HG02884 (cell line): ENCODE measurements at regions not wholly inside any gene's neighbourhood (a gene's known extent, or its start where the extent isn't known, plus 50 kb on each side); places are given as distances from the start of the nearest gene placed in this dataset.

Source experiments
- ATAC-seq: cut with Tn5 transposase; IDR thresholded peaks from one replicate; pipeline ENCODE4 v1.9.1; 2021; ENCODE audit warnings: mild to moderate bottlenecking, moderate library complexity; ENCODE audit not compliant: unreplicated experiment

DNA sequence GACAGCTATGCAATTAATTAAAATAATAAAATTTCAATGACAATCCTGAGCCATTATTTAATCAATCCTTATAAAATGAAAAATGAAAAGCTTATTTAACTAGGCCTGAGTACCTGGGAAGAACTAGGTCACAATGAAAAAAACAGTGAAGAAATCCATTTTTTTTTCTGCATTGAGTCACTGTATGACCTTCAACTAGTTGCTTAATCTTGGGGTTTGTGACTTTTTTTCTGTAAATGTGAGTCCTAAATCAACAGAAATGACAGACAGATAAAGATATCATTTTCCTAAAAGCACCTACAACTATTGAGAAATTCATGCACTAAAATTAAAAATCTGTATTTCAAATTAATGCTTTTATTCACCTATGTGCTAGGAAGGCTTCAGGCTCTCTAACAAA lies 96.8 kb downstream of the TMEM26 start:
- no peak for ATAC-seq

DNA sequence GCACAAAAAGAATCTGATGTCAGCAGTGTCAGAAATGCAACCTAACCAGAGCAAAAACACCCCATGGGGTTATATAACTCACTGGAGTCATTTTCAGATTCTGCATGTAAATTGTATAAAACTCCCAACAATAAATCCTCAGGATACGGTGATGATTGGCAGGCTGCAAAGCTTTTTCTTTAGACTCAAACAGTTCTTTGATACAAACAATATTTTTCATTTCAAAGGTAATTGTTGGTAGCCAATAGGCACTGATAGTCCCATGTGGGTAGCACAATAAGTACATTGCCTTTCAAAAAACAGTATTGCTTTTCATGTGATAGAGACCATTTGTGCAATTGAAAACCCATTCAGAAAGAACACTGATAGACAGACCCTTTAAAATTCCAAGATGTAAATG lies 98.0 kb downstream of the TMEM26 start:
- ATAC-seq, result no peak

DNA sequence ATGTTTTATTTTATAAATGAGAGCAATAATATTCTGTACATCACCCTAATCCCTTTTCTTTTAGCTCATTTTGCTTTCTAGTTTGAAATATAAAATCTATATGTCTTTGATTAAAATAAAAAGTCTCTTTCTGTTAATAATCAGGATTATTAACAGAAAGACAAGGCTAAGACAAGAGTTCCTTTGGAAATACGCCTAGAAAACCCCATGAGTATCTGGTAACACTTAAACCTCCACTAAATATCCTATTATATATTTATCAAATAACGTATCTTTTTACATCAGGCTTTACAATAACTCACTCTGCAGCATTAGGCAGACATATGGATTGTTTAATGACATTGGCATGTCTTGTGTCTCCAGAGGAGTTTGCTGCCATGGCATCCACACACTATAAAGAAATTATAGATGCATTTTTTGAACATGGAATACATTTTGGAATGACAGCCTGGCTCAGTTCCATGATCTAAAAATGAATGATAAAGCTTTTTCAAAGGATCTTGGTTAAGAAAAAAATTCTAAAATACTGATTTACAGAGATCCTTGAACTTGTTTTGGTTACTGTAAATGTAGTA lies 98.7 kb downstream of the TMEM26 start:
- no peak for ATAC-seq

DNA sequence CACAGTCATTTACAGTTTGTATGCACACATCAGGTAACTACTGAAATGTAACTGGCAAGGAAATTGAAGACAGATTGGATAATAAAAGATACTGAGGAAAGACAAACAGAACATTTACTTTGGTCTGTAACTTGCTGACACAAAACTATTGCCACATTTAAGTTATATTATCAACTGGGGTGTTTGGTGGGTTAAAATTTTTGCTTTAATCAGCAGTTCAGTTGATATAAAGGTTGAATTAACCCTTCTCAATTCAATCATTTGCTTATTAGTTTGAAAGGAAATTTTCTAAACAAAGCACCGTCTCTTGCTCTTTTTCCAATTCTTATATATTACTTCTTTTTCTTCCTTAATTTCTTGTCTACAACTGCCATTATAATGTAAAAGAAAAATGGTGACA lies 102.4 kb downstream of the TMEM26 start:
- ATAC-seq, result no peak

DNA sequence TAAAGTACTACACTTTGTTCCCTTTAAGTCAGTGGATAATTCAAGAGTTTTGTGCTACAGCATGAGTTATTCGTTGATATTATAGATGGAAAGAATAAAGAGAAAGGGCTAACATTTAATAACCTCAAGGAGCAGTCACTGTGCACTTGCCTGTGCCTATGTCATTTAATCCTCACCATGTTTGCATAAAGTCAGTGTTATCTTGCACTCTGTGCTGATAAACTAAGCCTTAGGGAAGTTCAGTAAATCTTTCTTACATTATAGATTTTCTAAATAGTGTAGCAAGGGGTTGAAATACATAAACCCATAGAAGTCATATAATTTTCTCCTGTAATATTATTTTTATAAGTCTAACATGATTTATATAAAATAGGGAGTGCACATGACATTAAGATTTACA lies 103.1 kb downstream of the TMEM26 start:
- ATAC-seq, result no peak

DNA sequence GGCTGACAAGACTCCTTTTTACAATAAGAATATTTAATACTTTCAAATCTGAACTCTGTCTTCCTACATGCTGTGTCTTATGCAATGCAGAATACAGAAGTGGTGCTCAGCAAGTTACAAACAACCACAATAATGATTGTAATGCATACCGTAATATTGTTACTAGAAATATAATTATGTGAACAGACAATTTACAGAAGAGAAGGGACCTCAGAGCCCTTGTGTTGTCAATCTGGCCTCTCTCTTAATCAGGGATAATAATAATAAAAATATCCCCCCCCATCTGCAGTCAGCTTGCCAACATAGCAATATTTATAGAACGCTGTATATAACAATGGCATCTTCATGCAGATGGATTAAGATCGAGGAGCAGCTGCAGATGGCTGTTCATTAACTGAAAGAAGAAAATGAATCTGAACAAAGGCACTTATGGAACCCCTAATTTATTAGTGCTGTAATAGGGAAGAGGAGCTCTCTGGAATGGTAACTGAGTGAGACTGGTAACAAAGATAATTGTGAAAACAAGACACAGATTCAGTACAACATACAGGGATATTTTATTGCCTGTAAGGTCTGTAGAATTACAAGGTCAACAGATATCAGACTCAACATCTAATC lies 106.3 kb downstream of the TMEM26 start:
- no peak for ATAC-seq

- no peak for ATAC-seq
Observed at GRCh38 chr10:61343796-61344195, 109.4 kb downstream of the TMEM26 start.

DNA sequence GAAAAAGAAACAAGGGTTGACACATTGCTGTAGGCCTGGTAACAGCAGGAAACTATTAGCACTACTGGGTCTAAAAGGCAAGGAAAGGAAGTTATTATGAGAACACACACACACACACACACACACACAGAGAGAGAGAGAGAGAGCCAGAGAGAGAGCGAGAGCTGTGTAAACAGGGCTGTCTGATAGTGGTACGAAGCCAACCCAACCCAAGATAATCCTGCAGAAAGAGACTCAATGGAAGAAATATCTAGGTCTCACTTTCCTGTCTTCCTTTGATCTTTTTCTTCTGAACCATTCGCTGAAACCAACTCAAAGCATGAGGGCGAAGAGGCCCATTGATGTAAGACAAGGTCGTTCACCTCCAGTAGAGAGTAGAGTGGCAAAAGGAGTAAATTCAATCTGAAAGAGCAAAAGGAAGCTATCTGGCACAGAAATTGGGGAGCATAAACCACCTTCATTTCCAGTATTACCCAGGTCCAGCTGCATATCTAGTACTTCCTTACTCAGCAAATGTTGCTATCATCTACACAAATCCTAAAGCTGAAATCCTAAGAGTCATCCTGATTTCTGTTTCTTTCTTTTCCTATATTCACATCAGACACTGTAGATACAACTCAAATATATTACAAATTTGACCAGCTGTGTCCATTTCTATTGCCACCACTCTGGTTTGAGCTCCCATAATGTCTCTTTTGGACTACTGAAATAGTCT lies 110.2 kb downstream of the TMEM26 start:
- ATAC-seq, result no peak

DNA sequence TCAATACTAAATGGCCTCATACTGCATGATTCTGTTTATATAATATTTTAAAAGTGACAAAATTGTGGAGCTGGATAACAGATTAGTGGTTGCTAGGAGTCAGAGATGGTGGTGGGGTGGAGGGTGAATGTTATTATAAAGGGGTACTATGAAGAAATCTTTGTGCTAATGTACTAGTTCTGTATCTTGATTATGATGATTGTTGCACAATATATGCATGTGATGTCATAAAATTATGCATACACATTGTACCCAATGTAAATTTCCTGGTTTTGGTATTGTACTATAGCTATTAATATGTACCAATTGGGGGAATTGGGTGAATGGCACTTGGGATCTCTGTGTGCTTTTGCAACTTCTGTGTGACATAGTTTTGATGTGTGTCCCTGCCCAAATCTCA lies 112.2 kb downstream of the TMEM26 start:
- ATAC-seq, result no peak

DNA sequence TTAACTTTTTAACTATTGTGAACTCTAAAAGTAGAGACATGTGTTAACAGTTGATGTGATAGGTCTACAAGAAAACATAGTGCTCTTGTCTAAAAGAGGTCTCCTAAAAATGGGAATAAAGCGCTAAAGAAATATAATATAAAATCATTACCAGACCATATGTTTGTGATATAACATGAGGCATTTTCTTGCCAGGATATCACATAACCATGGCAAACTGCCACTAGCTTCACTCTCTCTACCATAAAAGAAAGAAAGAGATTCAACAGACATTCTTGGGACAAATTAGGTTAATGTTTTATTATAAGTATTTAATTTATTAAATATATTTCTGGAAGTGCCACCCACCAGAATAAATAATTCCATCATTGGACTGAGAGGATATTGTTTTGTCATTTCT lies 115.0 kb downstream of the TMEM26 start:
- ATAC-seq, result no peak

GRCh38 chr10:61337741-61338140 lies 115.4 kb downstream of the TMEM26 start:
- ATAC-seq, result no peak

DNA sequence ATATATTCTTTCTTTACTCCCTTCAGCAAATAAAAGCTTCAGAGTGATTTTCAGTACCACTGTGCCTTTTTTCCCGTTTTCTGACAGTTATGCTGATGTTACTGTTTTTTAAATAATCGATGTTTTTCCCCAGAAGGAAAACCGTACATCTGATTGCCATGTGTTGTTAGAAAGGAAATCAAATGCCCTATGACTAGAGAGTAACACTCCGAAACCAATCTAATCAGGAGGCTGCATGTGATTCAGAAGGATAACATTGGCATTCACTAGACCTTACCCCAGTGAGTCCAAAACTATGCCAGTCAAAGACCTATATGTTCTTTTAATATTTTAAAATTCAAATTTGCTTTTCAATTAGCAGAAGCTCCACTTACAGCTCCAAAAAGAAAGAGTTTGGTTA lies 116.3 kb downstream of the TMEM26 start:
- ATAC-seq, result no peak

DNA sequence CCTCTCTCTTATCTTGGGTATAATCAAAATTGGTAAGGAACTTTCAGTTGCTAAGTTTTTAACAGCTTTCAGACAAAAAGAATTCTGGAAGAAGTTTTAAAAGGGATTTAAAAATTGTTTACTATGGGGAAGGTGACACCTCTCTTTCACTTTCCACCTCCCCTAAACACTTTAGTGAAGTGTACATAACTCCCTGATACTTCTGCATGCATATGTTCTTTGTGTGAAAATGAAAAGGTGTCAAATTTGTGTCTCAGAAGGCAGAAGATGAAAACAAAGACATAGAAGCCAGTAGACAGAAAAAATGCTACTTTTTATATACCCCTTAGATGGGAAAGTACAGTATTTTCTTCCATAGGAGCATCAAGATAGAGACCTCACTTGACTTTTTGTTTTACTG lies 117.8 kb downstream of the TMEM26 start:
- ATAC-seq, result no peak

GRCh38 chr10:61332581-61332980 lies 120.6 kb downstream of the TMEM26 start:
- no peak for ATAC-seq

DNA sequence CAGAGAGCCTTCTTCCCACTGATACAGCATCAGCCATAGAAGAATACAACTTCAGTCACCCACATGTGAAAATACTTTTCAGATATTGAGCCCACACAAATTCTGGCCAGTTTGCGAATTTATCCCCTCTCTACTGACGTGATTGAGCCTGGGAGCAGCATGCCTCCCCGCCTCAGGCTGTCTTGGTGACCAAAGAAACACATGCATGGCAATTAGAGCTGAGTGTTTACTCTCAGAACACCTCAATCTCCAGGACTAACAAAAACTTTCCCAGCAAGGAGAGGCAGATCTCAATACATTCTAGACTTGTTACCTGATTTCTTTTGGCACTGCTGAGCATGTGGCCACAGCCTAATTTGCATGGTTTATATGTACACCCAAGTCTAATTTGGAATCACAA lies 122.5 kb downstream of the TMEM26 start:
- no peak for ATAC-seq

GRCh38 chr10:61329854-61330253 lies 123.3 kb downstream of the TMEM26 start:
- peak; percentile 55 for ATAC-seq

DNA sequence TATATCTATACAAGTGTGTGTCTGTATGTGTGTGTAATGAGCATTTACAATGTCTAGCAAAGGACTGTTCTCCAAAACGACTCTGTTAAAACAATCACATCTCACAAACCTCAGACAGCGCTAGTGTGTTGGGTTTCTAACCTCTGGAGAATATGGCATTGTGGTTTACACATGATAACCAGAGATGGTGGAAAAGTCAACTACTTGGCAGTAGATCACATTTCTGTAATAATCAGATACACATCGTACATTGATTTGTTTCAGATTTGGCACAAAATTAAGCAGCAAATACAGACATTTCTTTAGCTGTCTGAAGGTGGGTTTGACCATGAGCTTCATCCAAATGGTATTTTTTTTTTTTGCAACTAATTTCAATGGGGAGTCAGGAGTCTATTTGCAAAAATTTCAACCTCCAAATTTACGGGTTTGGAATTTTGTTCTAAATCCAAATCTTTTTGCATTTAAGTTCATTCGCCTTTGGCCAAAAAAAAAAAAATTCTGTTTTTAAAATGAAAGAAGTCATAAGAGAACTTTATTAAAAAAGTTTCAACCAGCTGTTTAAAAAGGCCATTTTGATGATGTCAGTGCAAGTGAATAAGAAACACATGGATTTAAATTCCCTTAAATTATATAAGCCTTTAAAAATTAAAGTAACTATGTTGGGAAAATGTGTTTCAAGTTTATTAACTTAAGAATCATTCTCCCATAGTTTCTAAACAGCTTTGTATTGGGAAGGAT lies 127.8 kb downstream of the TMEM26 start:
- no peak for ATAC-seq

GRCh38 chr10:61323726-61324125 lies 129.5 kb downstream of the TMEM26 start:
- ATAC-seq, result no peak

- ATAC-seq, result no peak
Observed at GRCh38 chr10:61321041-61321857, 131.9 kb downstream of the TMEM26 start.

DNA sequence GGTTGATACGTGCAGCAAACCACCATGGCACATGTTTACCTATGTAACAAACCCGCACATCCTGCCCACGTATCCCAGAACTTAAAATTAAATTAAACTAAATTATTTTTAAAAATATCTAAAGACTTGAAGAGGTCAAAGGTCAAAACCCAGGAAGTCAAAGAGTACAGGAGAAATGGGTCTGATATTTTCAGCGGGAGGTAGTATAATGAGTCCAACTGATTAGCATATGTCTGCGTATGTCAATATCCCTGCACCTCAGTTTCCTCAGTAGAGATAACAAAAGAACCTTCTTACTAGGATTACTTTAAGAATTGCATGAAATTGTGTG lies 133.0 kb downstream of the TMEM26 start:
- no peak for ATAC-seq
